Vagina (tissue), 2 donors: ENCODE measurements at regions not wholly inside any gene's neighbourhood (a gene's known extent, or its start where the extent isn't known, plus 50 kb on each side); places are given as distances from the start of the nearest gene placed in this dataset.

Experiments
- POLR2A ChIP-seq, 2 donors: fragments of 450-650 bp; IDR thresholded peaks; one replicate each; pipeline ENCODE4 v1.6.1; 2017; ENCODE audit warnings: antibody characterized with exemption in 2 of 2, mild to moderate bottlenecking in 2 of 2, moderate library complexity in 2 of 2
- POLR2AphosphoS5 ChIP-seq, 2 donors: sonication (generic); formaldehyde crosslinking; IDR thresholded peaks; one replicate each; pipeline ENCODE4 v1.9.0; 2017; ENCODE audit warnings: antibody characterized with exemption in 2 of 2, mild to moderate bottlenecking in 2 of 2, low read depth in 1 of 2; ENCODE audit not compliant: insufficient read depth in 1 of 2
- TF ChIP-seq, protein P1 (sequence below), 3 experiments: fragments of 450-650 bp in 2 of 3; fragments of 200-600 bp in 1 of 3; sonication (generic) in 1 of 3; IDR thresholded peaks; one replicate each; pipeline ENCODE4 v1.5.1; 2017 to 2019; ENCODE audit warnings: antibody characterized with exemption in 3 of 3, mild to moderate bottlenecking in 2 of 3, moderate library complexity in 2 of 3

DNA sequence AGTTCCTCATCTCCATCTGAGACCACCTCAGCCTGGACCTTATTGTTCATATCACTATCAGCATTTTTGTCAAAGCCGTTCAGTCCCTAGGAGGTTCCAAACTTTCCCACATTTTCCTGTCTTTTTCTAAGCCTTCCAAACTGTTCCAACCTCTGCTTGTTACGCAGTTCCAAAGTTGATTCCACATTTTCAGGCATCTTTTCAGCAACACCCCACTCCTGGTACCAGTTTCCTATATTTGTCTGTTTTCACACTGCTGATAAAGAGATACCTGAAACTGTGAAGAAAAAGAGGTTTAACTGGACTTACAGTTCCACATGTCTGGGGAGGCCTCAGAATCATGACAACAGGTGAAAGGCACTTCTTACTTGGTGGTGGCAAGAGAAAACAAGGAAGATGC is 622.1 kb downstream of the MAT2B start:
- TF ChIP-seq POLR2AphosphoS5 (IDR thresholded peaks at IDR 0.05; ENCODE audit: insufficient read depth in 1 of 2, low read depth in 1 of 2) (no peak), POLR2A (IDR thresholded peaks at IDR 0.05) (no peak)
- TF ChIP-seq, protein P1, sequence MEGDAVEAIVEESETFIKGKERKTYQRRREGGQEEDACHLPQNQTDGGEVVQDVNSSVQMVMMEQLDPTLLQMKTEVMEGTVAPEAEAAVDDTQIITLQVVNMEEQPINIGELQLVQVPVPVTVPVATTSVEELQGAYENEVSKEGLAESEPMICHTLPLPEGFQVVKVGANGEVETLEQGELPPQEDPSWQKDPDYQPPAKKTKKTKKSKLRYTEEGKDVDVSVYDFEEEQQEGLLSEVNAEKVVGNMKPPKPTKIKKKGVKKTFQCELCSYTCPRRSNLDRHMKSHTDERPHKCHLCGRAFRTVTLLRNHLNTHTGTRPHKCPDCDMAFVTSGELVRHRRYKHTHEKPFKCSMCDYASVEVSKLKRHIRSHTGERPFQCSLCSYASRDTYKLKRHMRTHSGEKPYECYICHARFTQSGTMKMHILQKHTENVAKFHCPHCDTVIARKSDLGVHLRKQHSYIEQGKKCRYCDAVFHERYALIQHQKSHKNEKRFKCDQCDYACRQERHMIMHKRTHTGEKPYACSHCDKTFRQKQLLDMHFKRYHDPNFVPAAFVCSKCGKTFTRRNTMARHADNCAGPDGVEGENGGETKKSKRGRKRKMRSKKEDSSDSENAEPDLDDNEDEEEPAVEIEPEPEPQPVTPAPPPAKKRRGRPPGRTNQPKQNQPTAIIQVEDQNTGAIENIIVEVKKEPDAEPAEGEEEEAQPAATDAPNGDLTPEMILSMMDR (IDR thresholded peaks at IDR 0.05), result no peak
